WI38 (cell line): ENCODE measurements at regions not wholly inside any gene's neighbourhood (a gene's known extent, or its start where the extent isn't known, plus 50 kb on each side); places are given as distances from the start of the nearest gene placed in this dataset.

ENCODE experiments used
- H3K4me3 ChIP-seq: 2 replicates; pipeline ENCODE4 v1.5.1; 2011; ENCODE audit warnings: low read depth, mild to moderate bottlenecking, control low read depth, low read length
- CTCF ChIP-seq: IDR thresholded peaks from 2 replicates; pipeline ENCODE4 v1.5.1; 2012; ENCODE audit warnings: low read depth, mild to moderate bottlenecking, control low read depth, low read length

GRCh38 chr9:3700772-3701171 lies 175.0 kb upstream of the RFX3 start:
- no peak for TF ChIP-seq CTCF
- no peak overlapping the region for H3K4me3 ChIP-seq

- no peak overlapping the region for H3K4me3 ChIP-seq
- TF ChIP-seq CTCF, result no peak
These were observed 174.1 kb upstream of the RFX3 start for GRCh38 chr9:3699883-3700282.

- TF ChIP-seq CTCF, result no peak
These were observed 172.7 kb upstream of the RFX3 start for GRCh38 chr9:3698531-3698930.

GRCh38 chr9:3698076-3698475 lies 172.3 kb upstream of the RFX3 start:
- no peak overlapping the region for H3K4me3 ChIP-seq
- no peak for TF ChIP-seq CTCF

More at GRCh38 chr9:3698531-3698930, 172.7 kb upstream of the RFX3 start:
- no peak overlapping the region for H3K4me3 ChIP-seq

GRCh38 chr9:3696368-3696767 lies 170.6 kb upstream of the RFX3 start:
- H3K4me3 ChIP-seq, result no peak overlapping the region
- TF ChIP-seq CTCF, result no peak

GRCh38 chr9:3692606-3693005 lies 166.8 kb upstream of the RFX3 start:
- no peak overlapping the region for H3K4me3 ChIP-seq
- TF ChIP-seq CTCF, result no peak

GRCh38 chr9:3689555-3689954 lies 163.8 kb upstream of the RFX3 start:
- no peak for TF ChIP-seq CTCF
- no peak overlapping the region for H3K4me3 ChIP-seq
